Heart left ventricle (tissue), 13 donors: ENCODE measurements at regions not wholly inside any gene's neighbourhood (a gene's known extent, or its start where the extent isn't known, plus 50 kb on each side); places are given as distances from the start of the nearest gene placed in this dataset.

Experiments
- POLR2A ChIP-seq, 2 donors: fragments of 450-650 bp; IDR thresholded peaks; one replicate each; pipeline ENCODE4 v1.6.1; 2017; ENCODE audit warnings: antibody characterized with exemption in 2 of 2, mild to moderate bottlenecking in 2 of 2, moderate library complexity in 2 of 2
- TF ChIP-seq, protein P1 (sequence below), 12 donors: fragments of 200-600 bp; sonication (generic) in 4 of 12; IDR thresholded peaks; one replicate each; pipeline versions ENCODE4 v1.5.0 to v1.8.0; 2018 to 2022; ENCODE audit warnings: antibody characterized with exemption in 12 of 12, mild to moderate bottlenecking in 5 of 12
- donor health status: ischemic (EF 13 %, LVEDD 7.1; RV severe dilation, severe dysfunction).
- donor health status: DM: no; HTN: yes; CAD: no.
- donor health status: DM: no; HTN: no; CAD: no.
- donor health status: ischemic (EF 25% LVEDD 6.9; RV normal size, moderate dysfunction).
- donor health status: ischemic (EF 25% LVEDD 5.7; RV mildly dilated, moderate dysfunction).
- donor health status: ischemic (EF 35%, LVEDD 5.7; RV mildly dilated, moderate dysfunction).
- donor health status: nonischemic (EF 11% LVEDD 7.7; RV severe dilation, severe dysfunction).
- donor health status: DM: yes; HTN: yes; CAD: no.
- donor health status: PGD.
- donor health status: ischemic (EF 29% LVEDD 5.4; RV normal size, mild dysfunction).
- donor health status: nonischemic (EF 23%, LVEDD 6.1; RV moderate dilation, normal function).

DNA sequence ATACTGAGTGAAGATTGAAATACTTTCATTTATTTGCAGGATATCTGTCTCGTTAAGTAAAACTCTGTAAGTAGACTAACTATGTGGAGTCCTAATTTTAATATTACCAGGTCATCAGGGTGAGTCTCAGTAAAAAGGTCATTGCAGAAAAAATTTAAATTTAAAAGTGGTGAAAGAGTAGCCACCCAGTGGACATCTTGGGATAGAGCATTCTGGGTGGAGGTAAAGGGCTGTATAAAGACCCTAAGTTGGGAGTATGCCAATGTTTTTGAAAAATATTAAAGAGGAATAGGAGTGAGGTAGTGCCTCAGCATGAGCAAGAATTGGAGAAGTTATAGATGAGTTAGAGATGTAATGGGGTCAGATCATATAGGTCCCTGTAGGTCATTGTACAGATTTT lies 145.5 kb downstream of the HMHB1 start:
- TF ChIP-seq, protein P1, sequence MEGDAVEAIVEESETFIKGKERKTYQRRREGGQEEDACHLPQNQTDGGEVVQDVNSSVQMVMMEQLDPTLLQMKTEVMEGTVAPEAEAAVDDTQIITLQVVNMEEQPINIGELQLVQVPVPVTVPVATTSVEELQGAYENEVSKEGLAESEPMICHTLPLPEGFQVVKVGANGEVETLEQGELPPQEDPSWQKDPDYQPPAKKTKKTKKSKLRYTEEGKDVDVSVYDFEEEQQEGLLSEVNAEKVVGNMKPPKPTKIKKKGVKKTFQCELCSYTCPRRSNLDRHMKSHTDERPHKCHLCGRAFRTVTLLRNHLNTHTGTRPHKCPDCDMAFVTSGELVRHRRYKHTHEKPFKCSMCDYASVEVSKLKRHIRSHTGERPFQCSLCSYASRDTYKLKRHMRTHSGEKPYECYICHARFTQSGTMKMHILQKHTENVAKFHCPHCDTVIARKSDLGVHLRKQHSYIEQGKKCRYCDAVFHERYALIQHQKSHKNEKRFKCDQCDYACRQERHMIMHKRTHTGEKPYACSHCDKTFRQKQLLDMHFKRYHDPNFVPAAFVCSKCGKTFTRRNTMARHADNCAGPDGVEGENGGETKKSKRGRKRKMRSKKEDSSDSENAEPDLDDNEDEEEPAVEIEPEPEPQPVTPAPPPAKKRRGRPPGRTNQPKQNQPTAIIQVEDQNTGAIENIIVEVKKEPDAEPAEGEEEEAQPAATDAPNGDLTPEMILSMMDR (IDR thresholded peaks at IDR 0.05): peak in 2 of 12 donors; percentile 12 to 14
- TF ChIP-seq POLR2A (IDR thresholded peaks at IDR 0.05): no peak
